C4-2B (cell line): ENCODE measurements at regions not wholly inside any gene's neighbourhood (a gene's known extent, or its start where the extent isn't known, plus 50 kb on each side); places are given as distances from the start of the nearest gene placed in this dataset.

ENCODE experiments used
- H3K27ac ChIP-seq: fragments of 450-650 bp; 2 replicates; pipeline ENCODE4 v1.5.1; 2017
- ZFX ChIP-seq: fragments of 450-650 bp; IDR thresholded peaks from 2 replicates; pipeline ENCODE4 v1.6.1; 2017
- TF ChIP-seq, protein P1 (sequence below): fragments of 450-650 bp; conservative IDR thresholded peaks from 2 replicates; pipeline ENCODE4 v1.5.1; 2017; ENCODE audit warnings: mild to moderate bottlenecking

DNA sequence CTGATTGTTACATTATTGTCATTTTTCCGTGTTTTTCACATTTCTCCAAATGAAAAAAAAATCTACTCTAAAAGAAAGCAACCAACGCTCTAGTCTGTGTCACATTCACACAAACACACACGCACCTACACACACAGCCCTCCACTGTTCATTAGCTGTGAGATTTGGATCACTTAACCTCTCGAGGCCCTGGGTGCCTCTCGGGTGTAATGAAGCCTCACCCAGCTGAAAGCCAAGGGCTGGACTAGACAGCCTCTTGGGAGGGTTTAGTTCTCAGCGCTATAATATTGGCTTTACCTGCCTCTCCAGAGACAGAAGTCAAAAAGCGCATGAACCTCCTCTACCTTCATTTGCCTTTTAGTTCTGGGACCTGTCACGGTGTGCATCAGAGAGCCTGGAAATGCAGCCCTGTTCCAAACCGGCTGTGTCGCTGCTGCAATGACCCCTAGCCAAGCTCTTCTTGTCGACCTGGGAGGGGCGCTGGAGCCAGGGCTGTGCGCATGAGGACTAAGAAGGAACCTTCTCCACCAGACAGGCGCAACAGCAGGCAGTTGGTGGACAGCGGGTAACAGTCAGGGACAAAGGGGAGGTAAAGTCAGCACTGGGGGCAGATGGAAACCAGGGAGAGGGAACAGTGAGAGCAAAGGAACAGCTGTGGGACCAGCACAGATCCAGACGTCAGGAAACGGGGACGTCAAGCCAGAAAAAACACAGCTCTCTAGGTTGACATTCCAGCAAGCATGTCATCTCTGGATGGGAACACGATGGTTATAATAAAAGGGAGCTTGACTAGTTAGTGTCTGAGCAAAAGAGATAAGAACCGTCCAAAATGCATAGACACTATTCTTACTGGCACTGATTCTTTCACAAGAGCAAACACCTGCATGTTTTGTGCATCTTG is 375.9 kb downstream of the EFNB2 start:
- no peak for TF ChIP-seq ZFX
- TF ChIP-seq, protein P1, sequence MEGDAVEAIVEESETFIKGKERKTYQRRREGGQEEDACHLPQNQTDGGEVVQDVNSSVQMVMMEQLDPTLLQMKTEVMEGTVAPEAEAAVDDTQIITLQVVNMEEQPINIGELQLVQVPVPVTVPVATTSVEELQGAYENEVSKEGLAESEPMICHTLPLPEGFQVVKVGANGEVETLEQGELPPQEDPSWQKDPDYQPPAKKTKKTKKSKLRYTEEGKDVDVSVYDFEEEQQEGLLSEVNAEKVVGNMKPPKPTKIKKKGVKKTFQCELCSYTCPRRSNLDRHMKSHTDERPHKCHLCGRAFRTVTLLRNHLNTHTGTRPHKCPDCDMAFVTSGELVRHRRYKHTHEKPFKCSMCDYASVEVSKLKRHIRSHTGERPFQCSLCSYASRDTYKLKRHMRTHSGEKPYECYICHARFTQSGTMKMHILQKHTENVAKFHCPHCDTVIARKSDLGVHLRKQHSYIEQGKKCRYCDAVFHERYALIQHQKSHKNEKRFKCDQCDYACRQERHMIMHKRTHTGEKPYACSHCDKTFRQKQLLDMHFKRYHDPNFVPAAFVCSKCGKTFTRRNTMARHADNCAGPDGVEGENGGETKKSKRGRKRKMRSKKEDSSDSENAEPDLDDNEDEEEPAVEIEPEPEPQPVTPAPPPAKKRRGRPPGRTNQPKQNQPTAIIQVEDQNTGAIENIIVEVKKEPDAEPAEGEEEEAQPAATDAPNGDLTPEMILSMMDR, result no peak
- no peak overlapping the region for H3K27ac ChIP-seq

DNA sequence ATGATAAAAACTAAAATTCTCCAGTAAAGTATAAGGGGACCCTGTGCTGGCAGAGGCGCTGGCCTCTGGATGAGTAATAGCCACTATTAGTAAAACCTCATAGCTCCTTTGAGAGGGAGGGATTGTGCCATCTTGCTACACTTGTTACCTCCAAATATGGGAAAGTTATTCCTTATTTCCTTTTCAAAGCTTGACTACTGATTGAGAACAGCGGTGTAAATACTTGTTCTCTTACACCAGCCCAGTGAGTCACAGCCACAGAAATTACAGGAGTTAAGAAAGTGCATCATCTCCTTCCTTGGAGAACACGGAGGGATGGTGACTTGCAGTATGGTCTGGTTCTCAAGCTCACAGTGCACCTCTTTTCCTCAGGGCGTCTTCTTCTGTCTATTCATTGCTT is 379.0 kb downstream of the EFNB2 start:
- no peak overlapping the region for H3K27ac ChIP-seq
- TF ChIP-seq, protein P1, result no peak
- TF ChIP-seq ZFX, result no peak

DNA sequence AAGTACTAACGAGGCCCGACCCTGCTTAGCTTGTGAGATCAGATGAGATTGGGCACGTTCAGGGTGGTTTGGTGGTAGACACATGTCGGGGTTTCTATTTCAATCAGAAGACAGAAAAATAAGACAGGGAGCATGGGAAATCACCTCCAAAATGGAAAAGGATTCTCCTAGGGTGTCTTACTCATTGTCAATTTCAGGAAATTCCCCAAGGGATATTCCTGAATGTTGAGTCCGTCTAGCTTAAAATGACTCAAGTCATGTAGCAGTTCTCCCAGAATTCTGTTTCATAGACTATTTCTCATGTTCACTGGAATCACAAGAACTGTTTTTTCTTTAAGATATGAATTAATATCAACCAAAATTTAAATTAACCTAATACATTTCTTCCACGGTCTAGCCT is 380.1 kb downstream of the EFNB2 start:
- no peak overlapping the region for H3K27ac ChIP-seq
- TF ChIP-seq ZFX, result no peak
- TF ChIP-seq, protein P1, result no peak

DNA sequence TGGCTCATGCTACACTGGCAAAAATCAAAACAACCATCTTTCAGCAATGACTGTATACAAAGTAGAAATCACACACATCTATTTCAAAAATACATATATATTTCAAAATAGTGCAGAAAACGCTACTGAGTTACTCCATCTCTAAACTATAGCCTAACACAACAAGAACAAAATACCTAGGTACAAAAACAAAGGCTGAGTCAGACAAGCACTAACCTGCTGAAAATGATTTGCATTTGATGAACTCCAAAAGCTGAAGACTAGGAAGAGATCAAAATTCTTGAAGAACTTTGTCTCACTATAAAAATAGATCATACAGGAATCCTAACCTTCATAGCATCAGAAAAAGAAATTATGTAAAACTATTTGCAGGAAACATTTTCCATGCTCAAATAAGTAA is 381.6 kb downstream of the EFNB2 start:
- no peak overlapping the region for H3K27ac ChIP-seq
- TF ChIP-seq, protein P1, result no peak
- no peak for TF ChIP-seq ZFX

DNA sequence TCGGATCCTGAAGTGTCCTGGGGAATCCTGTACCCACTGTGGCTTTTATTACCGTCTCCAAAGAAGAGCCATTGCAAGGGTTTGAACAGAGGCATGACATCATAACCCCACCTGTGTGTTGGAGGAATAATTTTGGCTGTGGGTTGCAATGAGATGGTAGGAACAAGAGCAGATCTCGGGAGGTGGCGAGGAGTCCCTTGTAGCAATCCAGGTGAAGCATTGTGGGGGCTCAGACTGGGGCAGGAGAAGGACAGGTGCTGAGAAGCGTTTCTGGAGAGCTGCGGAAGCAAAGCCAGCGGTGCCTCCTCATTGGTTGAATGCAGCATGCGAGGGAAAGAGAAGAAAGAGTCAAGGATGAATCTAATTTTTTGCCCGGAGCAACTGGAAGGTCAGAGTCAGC is 382.4 kb downstream of the EFNB2 start:
- H3K27ac ChIP-seq, result no peak overlapping the region
- no peak for TF ChIP-seq ZFX
- TF ChIP-seq, protein P1, result no peak

DNA sequence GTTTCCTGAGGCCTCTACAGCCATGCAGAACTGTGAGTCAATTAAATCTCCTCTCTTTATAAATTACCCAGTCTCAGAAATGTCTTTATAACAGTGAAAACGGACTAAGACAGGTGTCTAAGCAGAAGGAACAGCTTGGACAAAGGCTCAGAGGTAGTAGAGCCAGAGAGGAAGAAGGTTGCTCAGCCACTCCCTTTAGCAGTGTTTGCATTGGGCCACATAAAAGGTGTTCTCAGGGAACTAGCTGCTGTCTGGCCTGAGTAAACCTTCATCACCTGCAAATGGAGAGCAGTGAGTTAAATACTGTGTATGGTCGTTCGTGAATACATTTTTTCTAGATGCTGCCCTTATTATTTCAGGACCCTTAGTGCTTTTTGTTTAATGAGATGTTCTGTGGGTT is 383.4 kb downstream of the EFNB2 start:
- H3K27ac ChIP-seq, result no peak overlapping the region
- TF ChIP-seq ZFX, result no peak
- TF ChIP-seq, protein P1, result no peak

DNA sequence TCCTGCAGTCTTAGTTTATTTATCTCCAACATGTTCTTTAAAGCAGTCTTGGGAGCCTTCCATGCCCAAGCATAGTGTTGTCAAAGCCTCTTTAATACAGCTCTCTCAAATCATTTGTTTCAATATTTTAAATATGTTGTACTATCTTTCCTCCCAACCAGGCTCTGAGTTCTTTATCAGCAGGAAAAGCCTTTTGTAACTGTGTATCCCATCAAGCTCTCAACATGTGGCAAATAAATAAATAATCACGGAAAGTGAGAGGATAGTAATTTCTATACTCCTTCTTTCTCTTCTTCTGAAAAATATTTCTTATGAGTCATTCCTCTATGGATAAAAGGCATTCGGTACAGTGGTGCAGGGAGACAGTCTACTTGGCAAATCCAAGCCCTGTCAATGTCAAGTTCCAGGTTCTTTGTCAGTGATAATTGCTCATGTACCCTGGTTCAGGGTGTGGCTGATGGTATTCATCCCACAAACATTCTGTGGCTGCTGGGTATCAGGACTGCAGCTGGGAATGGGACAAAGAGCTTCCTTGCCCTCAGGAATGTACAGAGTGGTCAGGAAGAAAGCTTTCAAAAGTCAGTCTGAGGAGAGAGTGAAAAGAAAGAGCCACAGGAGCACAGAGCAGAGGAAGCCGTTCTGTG is 384.3 kb downstream of the EFNB2 start:
- H3K27ac ChIP-seq, result no peak overlapping the region

More for the DNA sequence above, 384.3 kb downstream of the EFNB2 start:
- no peak for TF ChIP-seq ZFX
- TF ChIP-seq, protein P1, result no peak
